Superior temporal gyrus (tissue), 1 donor: ENCODE measurements at regions not wholly inside any gene's neighbourhood (a gene's known extent, or its start where the extent isn't known, plus 50 kb on each side); places are given as distances from the start of the nearest gene placed in this dataset.
A peak's percentile ranks its signal among the peaks of the same experiment; 100 is the strongest.
"Not testable (repeated sequence)": the region's sequence is repeated elsewhere in the genome, so short reads cannot be mapped to it uniquely, and the experiment has no call there.

Source experiments
- DNase-seq: peaks from one replicate; pipeline ENCODE4 v3.0.0-alpha.2; 2016; ENCODE audit errors: extremely low spot score

- DNase-seq, result no peak
Observed at GRCh38 chr15:35282965-35283496, 197.9 kb upstream of the NANOGP8 start.

GRCh38 chr15:35281515-35281914 lies 196.4 kb upstream of the NANOGP8 start:
- DNase-seq, result no peak

- DNase-seq, result no peak
Observed at GRCh38 chr15:35279811-35280210, 194.7 kb upstream of the NANOGP8 start.

- no peak for DNase-seq
Observed at GRCh38 chr15:35271371-35272043, 186.4 kb upstream of the NANOGP8 start.

GRCh38 chr15:35260941-35261340 lies 175.8 kb upstream of the NANOGP8 start:
- DNase-seq, result no peak

- DNase-seq, result not testable (repeated sequence)
Observed at GRCh38 chr15:35260274-35260673, 175.2 kb upstream of the NANOGP8 start.

- DNase-seq, result no peak
Observed at GRCh38 chr15:35256551-35256950, 171.5 kb upstream of the NANOGP8 start.

- peak; percentile 3 for DNase-seq
Observed at GRCh38 chr15:35256141-35256540, 171.0 kb upstream of the NANOGP8 start.

GRCh38 chr15:35254908-35255307 lies 169.8 kb upstream of the NANOGP8 start:
- DNase-seq, result not testable (repeated sequence)

GRCh38 chr15:35254062-35254461 lies 169.0 kb upstream of the NANOGP8 start:
- no peak for DNase-seq

GRCh38 chr15:35252351-35252865 lies 167.3 kb upstream of the NANOGP8 start:
- no peak for DNase-seq

GRCh38 chr15:35247150-35247549 lies 162.1 kb upstream of the NANOGP8 start:
- DNase-seq, result no peak

- no peak for DNase-seq
Observed at GRCh38 chr15:35246451-35246850, 161.4 kb upstream of the NANOGP8 start.

GRCh38 chr15:35245681-35246080 lies 160.6 kb upstream of the NANOGP8 start:
- not testable (repeated sequence) for DNase-seq

GRCh38 chr15:35244227-35244626 lies 159.1 kb upstream of the NANOGP8 start:
- no peak for DNase-seq

GRCh38 chr15:35243758-35244157 lies 158.7 kb upstream of the NANOGP8 start:
- no peak for DNase-seq

GRCh38 chr15:35239693-35240092 lies 154.6 kb upstream of the NANOGP8 start:
- DNase-seq, result not testable (repeated sequence)

- DNase-seq, result not testable (repeated sequence)
Observed at GRCh38 chr15:35238448-35238847, 153.4 kb upstream of the NANOGP8 start.

GRCh38 chr15:35229085-35229484 lies 144.0 kb upstream of the NANOGP8 start:
- DNase-seq, result no peak

- DNase-seq, result no peak
Observed at GRCh38 chr15:35218215-35218614, 133.1 kb upstream of the NANOGP8 start.

GRCh38 chr15:35215093-35215492 lies 130.0 kb upstream of the NANOGP8 start:
- no peak for DNase-seq

- no peak for DNase-seq
Observed at GRCh38 chr15:35211240-35211902, 126.3 kb upstream of the NANOGP8 start.

- DNase-seq, result no peak
Observed at GRCh38 chr15:35210370-35210769, 125.3 kb upstream of the NANOGP8 start.
